ENCODE measurements at regions not wholly inside any gene's neighbourhood (a gene's known extent, or its start where the extent isn't known, plus 50 kb on each side); places are given as distances from the start of the nearest gene placed in this dataset.

DNA sequence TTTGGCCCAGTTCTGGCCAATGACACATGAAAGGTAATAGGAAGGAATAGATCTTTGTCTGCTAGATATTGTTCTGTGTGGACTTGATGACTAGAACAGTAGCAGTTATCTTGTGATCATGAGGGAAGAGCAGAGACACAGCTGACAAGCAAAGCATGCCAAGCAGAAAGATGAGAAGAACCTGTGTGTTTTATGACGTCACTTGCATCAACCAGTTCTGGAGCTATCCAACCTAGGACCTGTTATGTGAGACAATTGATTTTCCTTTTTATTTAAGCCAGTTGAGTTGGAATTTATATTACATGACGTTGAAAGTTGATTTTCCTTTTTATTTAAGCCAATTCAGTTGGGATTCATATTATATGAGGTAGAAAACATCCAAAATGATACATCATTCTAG is 143.2 kb downstream of the MCHR2 start:
- ChIA-PET CTCF (no interaction called here), POLR2A (no interaction called here)

DNA sequence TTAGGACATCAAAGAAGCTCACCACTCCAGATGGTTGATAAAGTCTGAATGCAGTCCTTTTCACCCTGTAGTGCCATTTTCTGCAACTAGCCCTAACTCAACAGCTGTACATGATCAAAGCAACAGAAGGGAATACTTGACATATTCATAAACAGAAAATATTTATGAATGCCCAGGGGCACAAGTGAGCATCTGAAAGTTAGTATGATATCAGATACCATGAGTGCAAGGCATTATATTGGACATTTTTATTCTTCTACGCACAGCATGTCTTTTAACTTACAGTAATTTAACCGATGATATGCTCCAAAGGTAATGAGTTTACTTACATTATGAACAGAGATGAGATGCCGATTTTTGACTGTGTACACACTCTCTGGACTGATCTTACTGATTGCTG is 142.0 kb downstream of the MCHR2 start:
- ChIA-PET CTCF (no interaction called here), POLR2A (no interaction called here)

DNA sequence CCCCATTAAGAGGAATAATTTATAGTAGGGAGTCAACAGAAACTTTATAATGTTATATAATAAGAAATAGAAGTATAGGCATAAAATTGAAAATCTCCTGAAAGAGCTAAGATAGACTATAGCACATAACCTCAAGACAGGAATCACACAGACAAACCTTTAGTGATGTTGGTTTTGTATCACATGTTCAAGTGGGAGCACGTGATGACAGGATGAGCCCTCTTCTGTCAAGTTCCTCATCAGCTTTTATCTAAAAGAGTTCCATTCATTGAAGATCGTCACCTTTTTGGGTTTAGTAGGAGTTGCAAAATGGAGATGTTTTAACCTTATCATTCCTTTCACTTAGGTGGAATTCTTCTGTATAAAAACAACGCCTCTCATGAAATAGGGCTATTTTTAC is 127.0 kb downstream of the MCHR2 start:
- POLR2A ChIA-PET: no interaction called here
- CTCF ChIA-PET: interaction anchor here (1.7 kb wide), 1 partner anchor 249 kb away, joined by 3 read pairs; no protein-coding TSS in a partner anchor

DNA sequence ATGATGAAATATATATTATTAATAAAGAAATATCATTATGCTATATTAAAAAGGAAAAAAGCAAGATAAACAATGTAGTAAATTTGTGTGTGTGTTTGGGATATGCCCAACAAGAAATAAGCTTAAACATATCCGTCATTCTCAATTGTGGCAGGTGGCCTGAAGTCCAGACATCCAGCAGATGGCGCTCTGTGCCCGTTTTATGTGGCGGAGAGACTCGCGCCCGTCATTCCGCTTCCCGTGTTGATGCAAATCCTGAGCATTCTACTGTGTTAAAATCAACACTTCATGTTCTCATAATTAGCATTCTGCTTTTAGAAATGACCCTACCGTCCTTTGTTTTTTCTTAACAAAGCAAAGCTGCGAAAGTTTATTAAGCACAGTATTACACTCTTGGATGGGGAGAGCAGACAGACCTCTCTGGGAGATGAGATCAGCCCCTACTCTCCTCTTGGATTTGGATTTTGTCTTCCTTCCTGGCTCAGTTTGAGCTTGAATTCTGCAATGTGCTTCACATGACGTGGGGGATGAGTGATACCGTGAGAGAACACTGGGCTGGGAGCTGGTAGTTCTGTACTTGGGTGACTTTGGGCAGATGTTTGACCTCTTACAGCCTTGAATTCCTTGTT is 125.8 kb downstream of the MCHR2 start:
- ChIA-PET CTCF (interaction anchor here (0.6 to 1.7 kb wide), 8 partner anchors 9 to 248 kb away, joined by 3 to 5 read pairs (median 3); no protein-coding TSS in a partner anchor), POLR2A (no interaction called here)

Data from activated CD8-positive, alpha-beta memory T cell treated with anti-CD3 and anti-CD28 coated beads for 36 hours (primary cell).